GM18907 (cell line): ENCODE measurements at regions not wholly inside any gene's neighbourhood (a gene's known extent, or its start where the extent isn't known, plus 50 kb on each side); places are given as distances from the start of the nearest gene placed in this dataset.

Source experiments
- ATAC-seq: cut with Tn5 transposase; IDR thresholded peaks from one replicate; pipeline ENCODE4 v1.9.1; 2021; ENCODE audit warnings: mild to moderate bottlenecking, moderate library complexity; ENCODE audit not compliant: unreplicated experiment

- no peak for ATAC-seq
Observed at GRCh38 chr2:492178-492577, 185.0 kb downstream of the TMEM18 start.

GRCh38 chr2:489838-490237 lies 187.4 kb downstream of the TMEM18 start:
- ATAC-seq, result no peak

- ATAC-seq, result no peak
Observed at GRCh38 chr2:489084-489483, 188.1 kb downstream of the TMEM18 start.

- ATAC-seq, result no peak
Observed at GRCh38 chr2:487186-488079, 189.8 kb downstream of the TMEM18 start.

- ATAC-seq, result no peak
Observed at GRCh38 chr2:486371-486770, 190.8 kb downstream of the TMEM18 start.

GRCh38 chr2:481388-481787 lies 193.5 kb upstream of the ALKAL2 start:
- ATAC-seq, result no peak

- no peak for ATAC-seq
Observed at GRCh38 chr2:479490-480176, 191.7 kb upstream of the ALKAL2 start.

GRCh38 chr2:479031-479430 lies 191.1 kb upstream of the ALKAL2 start:
- no peak for ATAC-seq

- ATAC-seq, result no peak
Observed at GRCh38 chr2:471560-471959, 183.7 kb upstream of the ALKAL2 start.

- no peak for ATAC-seq
Observed at GRCh38 chr2:469514-469913, 181.6 kb upstream of the ALKAL2 start.

GRCh38 chr2:468648-469336 lies 180.9 kb upstream of the ALKAL2 start:
- ATAC-seq, result no peak

GRCh38 chr2:467892-468647 lies 180.2 kb upstream of the ALKAL2 start:
- no peak for ATAC-seq

- no peak for ATAC-seq
Observed at GRCh38 chr2:467543-467891, 179.6 kb upstream of the ALKAL2 start.

GRCh38 chr2:467101-467500 lies 179.2 kb upstream of the ALKAL2 start:
- ATAC-seq, result no peak

GRCh38 chr2:464562-465309 lies 176.8 kb upstream of the ALKAL2 start:
- ATAC-seq, result no peak

- peak; percentile 83 for ATAC-seq
Observed at GRCh38 chr2:460861-461260, 173.0 kb upstream of the ALKAL2 start.

GRCh38 chr2:459931-460330 lies 172.0 kb upstream of the ALKAL2 start:
- ATAC-seq, result no peak

- no peak for ATAC-seq
Observed at GRCh38 chr2:458425-458815, 170.5 kb upstream of the ALKAL2 start.

GRCh38 chr2:457792-458424 lies 170.0 kb upstream of the ALKAL2 start:
- ATAC-seq, result no peak

GRCh38 chr2:457262-457661 lies 169.4 kb upstream of the ALKAL2 start:
- no peak for ATAC-seq
